K562 (cell line): ENCODE measurements at regions not wholly inside any gene's neighbourhood (a gene's known extent, or its start where the extent isn't known, plus 50 kb on each side); places are given as distances from the start of the nearest gene placed in this dataset.

ENCODE experiments used
- ATAC-seq: fragments of 200-7000 bp; cut with Tn5 transposase; 3 replicates; pipeline ENCODE4 v1.9.1; 2020; ENCODE audit warnings: moderate library complexity
- BruUV-seq: library from RNA; stranded (reverse); fragments of 400-500 nt; replicated peaks from 2 replicates; lab custom pipeline; 2021; lab: Mats Ljungman, UMichigan
- CTCF ChIA-PET: fragments of 300-600 bp; formaldehyde crosslinking; extraction: SDS; loops from one replicate; lab custom pipeline; 2021; ENCODE audit warnings: low intra/inter-chr PET ratio; lab: Yijun Ruan, JAX
- POLR2A ChIA-PET: fragments of 300-600, 350-650 bp; sonication (Branson Sonifier 250); formaldehyde crosslinking; extraction: SDS; loops from one replicate; lab custom pipeline; 2021; ENCODE audit warnings: antibody characterized with exemption, inconsistent platforms; lab: Yijun Ruan, JAX
- DNase-seq, 4 experiments: peaks; one replicate each; pipeline versions ENCODE4 v3.0.0 to v3.0.0-alpha.2; 2011 to 2018; ENCODE audit warnings: low spot score in 3 of 4, mixed read lengths in 3 of 4; ENCODE audit errors: extremely low read depth in 1 of 4
- FAIRE-seq: peaks from 2 replicates; lab custom pipeline; 2011; peaks lifted over from hg19 to GRCh38; lab: Jason Lieb, UNC
- H2AFZ ChIP-seq: 2 replicates; pipeline ENCODE4 v1.6.0; 2011; ENCODE audit warnings: low read depth, low read length, control low read depth, inconsistent platforms
- H3K27ac ChIP-seq: fragments of 200-600 bp; 3 replicates; pipeline ENCODE4 v1.8.0; 2011; ENCODE audit warnings: low read depth, mild to moderate bottlenecking, control low read depth, inconsistent platforms, low read length, moderate library complexity, mixed read lengths; ENCODE audit errors: extremely low read depth
- H3K27me3 ChIP-seq, 2 experiments: fragments of 300-600 bp in 1 of 2; 2 replicates in 1 of 2; 3 replicates in 1 of 2; pipeline versions ENCODE4 v1.6.0 to v1.8.0; 2011; ENCODE audit warnings: inconsistent platforms in 2 of 2, low read length in 2 of 2, mild to moderate bottlenecking in 1 of 2, mixed read lengths in 1 of 2, moderate library complexity in 1 of 2; ENCODE audit not compliant: control insufficient read depth in 2 of 2, insufficient read depth in 2 of 2
- H3K36me3 ChIP-seq: fragments of 300-600 bp; 3 replicates; pipeline ENCODE4 v1.8.0; 2011; ENCODE audit warnings: mild to moderate bottlenecking, low read length, inconsistent platforms; ENCODE audit not compliant: control insufficient read depth, insufficient read depth
- H3K4me1 ChIP-seq, 2 experiments: fragments of 200-600 bp in 1 of 2; replicated peaks in 1 of 2; 2 replicates in 1 of 2; 3 replicates in 1 of 2; pipeline versions ENCODE4 v1.5.1 to v1.8.0; 2011; ENCODE audit warnings: inconsistent platforms in 2 of 2, low read length in 2 of 2, mild to moderate bottlenecking in 1 of 2, mixed read lengths in 1 of 2, moderate library complexity in 1 of 2; ENCODE audit not compliant: control insufficient read depth in 2 of 2, insufficient read depth in 2 of 2
- H3K4me2 ChIP-seq: 2 replicates; pipeline ENCODE4 v1.6.1; 2011; ENCODE audit warnings: low read length, control low read depth, inconsistent platforms, mixed read lengths; ENCODE audit not compliant: insufficient read depth
- H3K4me3 ChIP-seq: fragments of 200-600 bp; sonication (generic), shearing (Covaris generic); 2 replicates; pipeline ENCODE4 v1.5.1; 2016; ENCODE audit warnings: control low read depth, inconsistent platforms
- H3K79me2 ChIP-seq: fragments of 200-600 bp; 3 replicates; pipeline ENCODE4 v1.8.0; 2011; ENCODE audit warnings: low read length, inconsistent platforms; ENCODE audit not compliant: control insufficient read depth, insufficient read depth
- H3K9ac ChIP-seq, 2 experiments: 2 replicates each; pipeline versions ENCODE4 v1.6.0 to v1.6.1; 2011; ENCODE audit warnings: low read depth in 2 of 2, low read length in 2 of 2, control low read depth in 1 of 2, inconsistent platforms in 1 of 2, mild to moderate bottlenecking in 1 of 2, mixed read lengths in 1 of 2; ENCODE audit not compliant: insufficient read depth in 1 of 2
- H3K9me1 ChIP-seq: one replicate; pipeline ENCODE4 v1.6.0; 2011; ENCODE audit warnings: inconsistent platforms, mild to moderate bottlenecking, low read length, moderate library complexity; ENCODE audit not compliant: control insufficient read depth, insufficient read depth
- H3K9me3 ChIP-seq: replicated peaks from 2 replicates; pipeline ENCODE4 v1.5.1; 2011; ENCODE audit warnings: low read depth, low read length, inconsistent platforms; ENCODE audit not compliant: control insufficient read depth, insufficient read depth
- H4K20me1 ChIP-seq: replicated peaks from 2 replicates; pipeline ENCODE4 v1.6.1; 2011; ENCODE audit warnings: low read length, inconsistent platforms, mixed read lengths; ENCODE audit not compliant: control insufficient read depth, insufficient read depth
- BCOR ChIP-seq: fragments of 450-650 bp; IDR thresholded peaks from 2 replicates; pipeline ENCODE4 v1.6.1; 2016
- PHF20 ChIP-seq: fragments of 450-650 bp; IDR thresholded peaks from 2 replicates; pipeline ENCODE4 v1.6.1; 2018; ENCODE audit not compliant: partially characterized antibody
- RBM22 ChIP-seq: fragments of 200-400 bp; formaldehyde crosslinking; IDR thresholded peaks from 2 replicates; pipeline ENCODE4 v1.6.1; 2018; ENCODE audit warnings: low read length, low read depth; ENCODE audit not compliant: poor library complexity, severe bottlenecking
- RCOR1 ChIP-seq, 2 experiments: IDR thresholded peaks; 2 replicates each; pipeline ENCODE4 v1.6.1; 2012; ENCODE audit warnings: low read depth in 2 of 2, low read length in 2 of 2, borderline replicate concordance in 1 of 2, improper control_type of control experiment in 1 of 2
- RFX5 ChIP-seq: IDR thresholded peaks from 2 replicates; pipeline ENCODE4 v1.6.1; 2011; ENCODE audit warnings: low read depth, mild to moderate bottlenecking, improper control_type of control experiment, low read length
- TGIF2 ChIP-seq: sonication (generic); formaldehyde crosslinking; IDR thresholded peaks from 2 replicates; pipeline ENCODE4 v1.8.1; 2022; ENCODE audit warnings: mild to moderate bottlenecking, missing genetic modification reagents, moderate library complexity
- ZFP36 ChIP-seq: fragments of 150-350 bp; IDR thresholded peaks from 2 replicates; pipeline ENCODE4 v1.6.1; 2018; ENCODE audit warnings: low read length, low read depth; ENCODE audit not compliant: partially characterized antibody
- ZFX ChIP-seq: sonication (generic); formaldehyde crosslinking; IDR thresholded peaks from 2 replicates; pipeline ENCODE4 v1.8.0; 2022; ENCODE audit warnings: mild to moderate bottlenecking, missing genetic modification reagents, moderate library complexity
- ZNF212 ChIP-seq: fragments of 450-650 bp; formaldehyde crosslinking; IDR thresholded peaks from 2 replicates; pipeline ENCODE4 v1.4.0; 2020; ENCODE audit warnings: mild to moderate bottlenecking
- ZNF354B ChIP-seq: fragments of 250-450 bp; sonication (Bioruptor Pico); IDR thresholded peaks from 2 replicates; pipeline ENCODE4 v1.4.0; 2020
- WGBS: fragments of 100-300 bp; shearing (Covaris generic); methylation state at CpG from one replicate; pipeline ENCODE4 v1.1.6; 2016; ENCODE audit warnings: low coverage, mixed read lengths; ENCODE audit not compliant: insufficient coverage; ENCODE audit errors: missing lambda C conversion rate; 5-methylcytosine and 5-hydroxymethylcytosine counted together
- in situ Hi-C: fragments of 300-500 bp; cut with MboI; formaldehyde crosslinking; loops from 4 replicates; pipeline ENCODE4 v1.15.0; 2018; ENCODE audit warnings: inconsistent platforms, mixed read lengths
- intact Hi-C: fragments of 100-400 bp; cut with micrococcal nuclease; formaldehyde crosslinking; loops from 2 replicates; pipeline ENCODE4 v1.14.2; 2022
- TF ChIP-seq, protein P1 (sequence below): fragments of 450-650 bp; formaldehyde crosslinking; IDR thresholded peaks from 2 replicates; pipeline ENCODE4 v1.4.0; 2020; ENCODE audit warnings: mild to moderate bottlenecking
- TF ChIP-seq, protein P2 (sequence below): fragments of 450-650 bp; IDR thresholded peaks from 2 replicates; pipeline ENCODE4 v1.6.1; 2018; ENCODE audit not compliant: partially characterized antibody

DNA sequence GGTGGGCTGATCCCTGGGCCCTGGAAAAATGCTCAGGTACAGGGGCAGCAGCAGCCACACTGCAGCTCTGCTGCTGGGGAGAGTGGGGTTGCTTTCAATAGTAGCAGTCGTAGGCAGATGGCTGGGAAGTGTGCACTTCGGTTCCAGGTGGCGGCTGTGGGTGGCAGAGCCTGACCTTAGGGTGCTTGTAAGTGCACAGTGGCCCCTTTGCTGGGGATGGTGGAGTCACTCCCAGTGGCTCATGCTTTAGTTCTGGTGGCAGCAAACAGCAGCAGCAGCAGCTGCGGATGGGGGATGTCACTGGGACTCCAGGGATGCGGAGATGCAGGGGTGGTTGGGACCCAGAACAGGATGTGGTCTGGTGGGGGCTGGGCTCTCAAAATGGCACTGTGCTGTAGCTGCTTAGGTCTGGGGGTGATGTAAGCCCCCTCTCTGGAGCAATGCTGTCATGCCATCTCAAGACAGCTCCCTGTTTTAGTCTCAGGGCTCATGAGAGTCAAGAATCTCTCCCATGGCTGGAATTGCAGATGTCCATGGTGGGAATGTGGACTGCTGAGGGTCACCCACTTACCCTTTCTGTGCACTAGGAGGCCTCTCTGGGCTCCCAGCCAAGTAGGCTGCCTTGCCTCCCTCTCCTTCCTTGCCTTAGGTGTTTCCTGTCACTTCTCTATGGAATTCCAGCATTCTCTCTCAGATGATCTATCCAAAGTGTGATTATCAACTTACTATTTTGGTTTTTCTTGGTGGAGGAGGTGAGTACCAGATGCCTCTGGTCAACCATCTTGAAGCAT, 146.7 kb upstream of the SLC22A23 start:
- H3K36me3 ChIP-seq: no peaks in the 10 kb centered on the region
- H3K27me3 ChIP-seq: peaks cover 22 to 32% of the 10 kb centered on the region in 2 experiments
- H3K4me3 ChIP-seq: no peak overlapping the region
- no peak overlapping the region for H3K27ac ChIP-seq
- no TSS peak for BruUV-seq
- H4K20me1 ChIP-seq: no peaks in the 10 kb centered on the region
- DNase-seq (no peak), FAIRE-seq (no peak), ATAC-seq (no peak)
- H2AFZ ChIP-seq: no peak overlapping the region
- ChIA-PET POLR2A (interaction anchor here (0.6 kb wide), 1 partner anchor 606 kb away, joined by 3 read pairs; no protein-coding TSS in a partner anchor), CTCF (no interaction called here)
- H3K4me1 ChIP-seq: no peaks in the 10 kb centered on the region
- H3K9me1 ChIP-seq: no peaks in the 10 kb centered on the region
- no peaks in the 10 kb centered on the region for H3K79me2 ChIP-seq
- no peak overlapping the region for H3K4me2 ChIP-seq
- no peak overlapping the region for H3K9ac ChIP-seq
- intact Hi-C loops (no loop called here), in situ Hi-C loops (no loop called here)
- 6% methylated on average over 5 of the region's 5 CpGs for WGBS
- TF ChIP-seq RBM22 (no peak), BCOR (no peak), TGIF2 (CRISPR knock-in tag) (no peak), RFX5 (no peak), RCOR1 (IDR thresholded peaks at IDR 0.05; ENCODE audit: borderline replicate concordance in 1 of 2, low read depth in 2 of 2, low read length in 2 of 2) (no peak), ZFX (CRISPR knock-in tag) (no peak), PHF20 (no peak), ZFP36 (no peak), ZNF212 (CRISPR knock-in tag) (no peak), ZNF354B (CRISPR knock-in tag) (no peak)
- TF ChIP-seq, protein P1, sequence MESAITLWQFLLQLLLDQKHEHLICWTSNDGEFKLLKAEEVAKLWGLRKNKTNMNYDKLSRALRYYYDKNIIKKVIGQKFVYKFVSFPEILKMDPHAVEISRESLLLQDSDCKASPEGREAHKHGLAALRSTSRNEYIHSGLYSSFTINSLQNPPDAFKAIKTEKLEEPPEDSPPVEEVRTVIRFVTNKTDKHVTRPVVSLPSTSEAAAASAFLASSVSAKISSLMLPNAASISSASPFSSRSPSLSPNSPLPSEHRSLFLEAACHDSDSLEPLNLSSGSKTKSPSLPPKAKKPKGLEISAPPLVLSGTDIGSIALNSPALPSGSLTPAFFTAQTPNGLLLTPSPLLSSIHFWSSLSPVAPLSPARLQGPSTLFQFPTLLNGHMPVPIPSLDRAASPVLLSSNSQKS: no peak
- TF ChIP-seq, protein P2, sequence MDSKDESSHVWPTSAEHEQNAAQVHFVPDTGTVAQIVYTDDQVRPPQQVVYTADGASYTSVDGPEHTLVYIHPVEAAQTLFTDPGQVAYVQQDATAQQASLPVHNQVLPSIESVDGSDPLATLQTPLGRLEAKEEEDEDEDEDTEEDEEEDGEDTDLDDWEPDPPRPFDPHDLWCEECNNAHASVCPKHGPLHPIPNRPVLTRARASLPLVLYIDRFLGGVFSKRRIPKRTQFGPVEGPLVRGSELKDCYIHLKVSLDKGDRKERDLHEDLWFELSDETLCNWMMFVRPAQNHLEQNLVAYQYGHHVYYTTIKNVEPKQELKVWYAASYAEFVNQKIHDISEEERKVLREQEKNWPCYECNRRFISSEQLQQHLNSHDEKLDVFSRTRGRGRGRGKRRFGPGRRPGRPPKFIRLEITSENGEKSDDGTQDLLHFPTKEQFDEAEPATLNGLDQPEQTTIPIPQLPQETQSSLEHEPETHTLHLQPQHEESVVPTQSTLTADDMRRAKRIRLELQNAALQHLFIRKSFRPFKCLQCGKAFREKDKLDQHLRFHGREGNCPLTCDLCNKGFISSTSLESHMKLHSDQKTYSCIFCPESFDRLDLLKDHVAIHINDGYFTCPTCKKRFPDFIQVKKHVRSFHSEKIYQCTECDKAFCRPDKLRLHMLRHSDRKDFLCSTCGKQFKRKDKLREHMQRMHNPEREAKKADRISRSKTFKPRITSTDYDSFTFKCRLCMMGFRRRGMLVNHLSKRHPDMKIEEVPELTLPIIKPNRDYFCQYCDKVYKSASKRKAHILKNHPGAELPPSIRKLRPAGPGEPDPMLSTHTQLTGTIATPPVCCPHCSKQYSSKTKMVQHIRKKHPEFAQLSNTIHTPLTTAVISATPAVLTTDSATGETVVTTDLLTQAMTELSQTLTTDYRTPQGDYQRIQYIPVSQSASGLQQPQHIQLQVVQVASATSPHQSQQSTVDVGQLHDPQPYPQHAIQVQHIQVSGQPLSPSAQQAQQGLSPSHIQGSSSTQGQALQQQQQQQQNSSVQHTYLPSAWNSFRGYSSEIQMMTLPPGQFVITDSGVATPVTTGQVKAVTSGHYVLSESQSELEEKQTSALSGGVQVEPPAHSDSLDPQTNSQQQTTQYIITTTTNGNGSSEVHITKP: no peak
- H3K9me3 ChIP-seq: peaks cover 2% of the 10 kb centered on the region; the same call in 1 of the 2 replicates
